ENCODE measurements at regions not wholly inside any gene's neighbourhood (a gene's known extent, or its start where the extent isn't known, plus 50 kb on each side); places are given as distances from the start of the nearest gene placed in this dataset.
"Not testable (repeated sequence)": the region's sequence is repeated elsewhere in the genome, so short reads cannot be mapped to it uniquely, and the experiment has no call there.

- DNase-seq: no peak
- Mint-ChIP-seq H3K4me3 (no peak overlapping the region), H3K27me3 (no peaks in the 10 kb centered on the region), H3K4me1 (peaks cover 4% of the 10 kb centered on the region), H3K9me3 (peaks cover 4% of the 10 kb centered on the region), H3K27ac (no peak overlapping the region), H3K36me3 (peaks cover 3% of the 10 kb centered on the region)
- POLR2A ChIA-PET: no interaction called here
- ATAC-seq (ENCODE audit: low read depth): peak; percentile 54
Measured at GRCh38 chr6:126199466-126199865, 140.4 kb upstream of the CENPW start.

- peaks cover 3% of the 10 kb centered on the region for H3K4me1 Mint-ChIP-seq
- no peak for ATAC-seq (ENCODE audit: low read depth)
- POLR2A ChIA-PET: no interaction called here
- peaks cover 3% of the 10 kb centered on the region for H3K36me3 Mint-ChIP-seq
- H3K9me3 Mint-ChIP-seq: peaks cover 4% of the 10 kb centered on the region
- H3K27me3 Mint-ChIP-seq: no peaks in the 10 kb centered on the region
- H3K27ac Mint-ChIP-seq: no peak overlapping the region
- no peak overlapping the region for H3K4me3 Mint-ChIP-seq
- DNase-seq: no peak
Measured at GRCh38 chr6:126202707-126203106, 137.2 kb upstream of the CENPW start.

GRCh38 chr6:126204126-126204525 is 135.8 kb upstream of the CENPW start:
- no peak for DNase-seq
- no peaks in the 10 kb centered on the region for H3K4me1 Mint-ChIP-seq
- no peaks in the 10 kb centered on the region for H3K27me3 Mint-ChIP-seq
- no peak overlapping the region for H3K4me3 Mint-ChIP-seq
- peaks cover 3% of the 10 kb centered on the region for H3K36me3 Mint-ChIP-seq
- H3K27ac Mint-ChIP-seq: no peak overlapping the region
- peaks cover 1% of the 10 kb centered on the region for H3K9me3 Mint-ChIP-seq
- POLR2A ChIA-PET: no interaction called here
- no peak for ATAC-seq (ENCODE audit: low read depth)

- POLR2A ChIA-PET: no interaction called here
- peaks cover 1% of the 10 kb centered on the region for H3K9me3 Mint-ChIP-seq
- no peak for ATAC-seq (ENCODE audit: low read depth)
Measured at GRCh38 chr6:126204598-126204997, 135.3 kb upstream of the CENPW start.

GRCh38 chr6:126206504-126207246 is 133.2 kb upstream of the CENPW start:
- no peaks in the 10 kb centered on the region for H3K4me1 Mint-ChIP-seq
- no peak overlapping the region for H3K27ac Mint-ChIP-seq
- DNase-seq: no peak
- H3K9me3 Mint-ChIP-seq: no peaks in the 10 kb centered on the region
- no peak overlapping the region for H3K4me3 Mint-ChIP-seq
- POLR2A ChIA-PET: no interaction called here
- H3K27me3 Mint-ChIP-seq: no peaks in the 10 kb centered on the region
- no peaks in the 10 kb centered on the region for H3K36me3 Mint-ChIP-seq
- ATAC-seq (ENCODE audit: low read depth): no peak

More at GRCh38 chr6:126204598-126204997, 135.3 kb upstream of the CENPW start:
- H3K4me3 Mint-ChIP-seq: no peak overlapping the region
- no peak overlapping the region for H3K27ac Mint-ChIP-seq
- H3K4me1 Mint-ChIP-seq: no peaks in the 10 kb centered on the region
- no peak for DNase-seq
- peaks cover 3% of the 10 kb centered on the region for H3K36me3 Mint-ChIP-seq
- no peaks in the 10 kb centered on the region for H3K27me3 Mint-ChIP-seq

- Mint-ChIP-seq H3K27ac (no peak overlapping the region), H3K9me3 (no peaks in the 10 kb centered on the region), H3K36me3 (no peaks in the 10 kb centered on the region), H3K4me3 (no peak overlapping the region), H3K4me1 (no peaks in the 10 kb centered on the region), H3K27me3 (peaks cover 2% of the 10 kb centered on the region)
- ATAC-seq (ENCODE audit: low read depth) (no peak), DNase-seq (no peak)
- POLR2A ChIA-PET: no interaction called here
Measured at GRCh38 chr6:126210398-126211075, 129.4 kb upstream of the CENPW start.

- no peak for ATAC-seq (ENCODE audit: low read depth)
- no peak for DNase-seq
- Mint-ChIP-seq H3K9me3 (no peaks in the 10 kb centered on the region), H3K27me3 (peaks cover 2% of the 10 kb centered on the region), H3K4me1 (no peaks in the 10 kb centered on the region), H3K27ac (no peak overlapping the region), H3K4me3 (no peak overlapping the region), H3K36me3 (no peaks in the 10 kb centered on the region)
- POLR2A ChIA-PET: no interaction called here
Measured at GRCh38 chr6:126217497-126217896, 122.4 kb upstream of the CENPW start.

GRCh38 chr6:126220901-126221300 is 119.0 kb upstream of the CENPW start:
- H3K9me3 Mint-ChIP-seq; H3K36me3 Mint-ChIP-seq; H3K4me3 Mint-ChIP-seq; H3K4me1 Mint-ChIP-seq; H3K27me3 Mint-ChIP-seq; H3K27ac Mint-ChIP-seq; ATAC-seq (ENCODE audit: low read depth); DNase-seq; POLR2A ChIA-PET: not testable (repeated sequence)

- Mint-ChIP-seq H3K4me3 (no peak overlapping the region), H3K36me3 (no peaks in the 10 kb centered on the region), H3K4me1 (no peaks in the 10 kb centered on the region), H3K27me3 (no peaks in the 10 kb centered on the region), H3K27ac (no peak overlapping the region), H3K9me3 (no peaks in the 10 kb centered on the region)
- ATAC-seq (ENCODE audit: low read depth): no peak
- POLR2A ChIA-PET: no interaction called here
- DNase-seq: no peak
Measured at GRCh38 chr6:126227833-126228702, 111.8 kb upstream of the CENPW start.

GRCh38 chr6:126232671-126233070 is 107.2 kb upstream of the CENPW start:
- H3K9me3 Mint-ChIP-seq: no peaks in the 10 kb centered on the region
- no peaks in the 10 kb centered on the region for H3K27me3 Mint-ChIP-seq
- POLR2A ChIA-PET: no interaction called here
- DNase-seq (no peak), ATAC-seq (ENCODE audit: low read depth) (no peak)
- no peak overlapping the region for H3K4me3 Mint-ChIP-seq
- H3K4me1 Mint-ChIP-seq: no peaks in the 10 kb centered on the region
- H3K27ac Mint-ChIP-seq: no peak overlapping the region
- H3K36me3 Mint-ChIP-seq: no peaks in the 10 kb centered on the region

- H3K4me3 Mint-ChIP-seq: no peak overlapping the region
- DNase-seq: no peak
- H3K27ac Mint-ChIP-seq: no peak overlapping the region
- no peaks in the 10 kb centered on the region for H3K4me1 Mint-ChIP-seq
- no peaks in the 10 kb centered on the region for H3K27me3 Mint-ChIP-seq
- H3K36me3 Mint-ChIP-seq: no peaks in the 10 kb centered on the region
- ATAC-seq (ENCODE audit: low read depth): no peak
- no peaks in the 10 kb centered on the region for H3K9me3 Mint-ChIP-seq
- POLR2A ChIA-PET: no interaction called here
Measured at GRCh38 chr6:126233192-126233591, 106.7 kb upstream of the CENPW start.

GRCh38 chr6:126235363-126235762 is 104.6 kb upstream of the CENPW start:
- no peaks in the 10 kb centered on the region for H3K4me1 Mint-ChIP-seq
- H3K4me3 Mint-ChIP-seq: no peak overlapping the region
- H3K27me3 Mint-ChIP-seq: no peaks in the 10 kb centered on the region
- POLR2A ChIA-PET: no interaction called here
- no peaks in the 10 kb centered on the region for H3K36me3 Mint-ChIP-seq
- no peak overlapping the region for H3K27ac Mint-ChIP-seq
- DNase-seq: no peak
- ATAC-seq (ENCODE audit: low read depth): no peak
- no peaks in the 10 kb centered on the region for H3K9me3 Mint-ChIP-seq

GRCh38 chr6:126245077-126245476 is 94.8 kb upstream of the CENPW start:
- Mint-ChIP-seq H3K36me3 (peaks cover 1% of the 10 kb centered on the region), H3K4me3 (no peak overlapping the region), H3K27me3 (no peaks in the 10 kb centered on the region), H3K27ac (no peak overlapping the region), H3K4me1 (no peaks in the 10 kb centered on the region), H3K9me3 (peaks cover 1% of the 10 kb centered on the region)
- POLR2A ChIA-PET: no interaction called here
- DNase-seq: no peak
- no peak for ATAC-seq (ENCODE audit: low read depth)

- Mint-ChIP-seq H3K9me3 (peaks cover 2% of the 10 kb centered on the region), H3K4me3 (no peak overlapping the region), H3K4me1 (no peaks in the 10 kb centered on the region), H3K27me3 (no peaks in the 10 kb centered on the region), H3K36me3 (no peaks in the 10 kb centered on the region), H3K27ac (no peak overlapping the region)
- no peak for DNase-seq
- no peak for ATAC-seq (ENCODE audit: low read depth)
- POLR2A ChIA-PET: no interaction called here
Measured at GRCh38 chr6:126252154-126252553, 87.8 kb upstream of the CENPW start.

Data from activated naive CD8-positive, alpha-beta T cell treated with anti-CD3 and anti-CD28 coated beads, Interleukin-2, amount 10 ng/mL, durations not matched to agents 7 days and 5 days (primary cell).